Stimulated activated CD8-positive, alpha-beta memory T cell treated with anti-CD3 and anti-CD28 coated beads, Interleukin-15, amount 100 ng/mL, for 24 hours (primary cell): ENCODE measurements at regions not wholly inside any gene's neighbourhood (a gene's known extent, or its start where the extent isn't known, plus 50 kb on each side); places are given as distances from the start of the nearest gene placed in this dataset.
A peak's percentile ranks its signal among the peaks of the same experiment; 100 is the strongest.

ENCODE experiments used
- DNase-seq: peaks from one replicate; pipeline ENCODE4 v3.0.0-alpha.2; 2020; ENCODE audit warnings: low read depth

DNA sequence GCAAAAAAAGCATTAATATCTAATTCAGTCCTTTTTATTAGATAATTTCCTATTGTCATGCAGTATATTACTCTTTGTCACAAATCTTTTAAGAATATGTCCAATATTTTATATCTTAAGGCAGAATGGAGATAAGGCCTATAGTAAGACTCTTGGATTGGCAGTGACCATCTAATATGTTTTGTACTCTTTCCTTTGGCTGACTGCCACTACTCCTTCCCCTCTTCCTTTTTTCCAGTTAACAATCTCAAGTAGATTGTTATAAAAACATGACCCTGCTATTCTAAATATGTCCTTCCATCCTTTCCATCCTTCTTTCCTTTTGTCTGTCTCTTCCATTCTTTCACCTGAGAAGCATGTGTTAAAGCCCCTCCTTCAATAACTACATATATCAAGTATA is 92.8 kb upstream of the TMEM168 start:
- DNase-seq = no peak

DNA sequence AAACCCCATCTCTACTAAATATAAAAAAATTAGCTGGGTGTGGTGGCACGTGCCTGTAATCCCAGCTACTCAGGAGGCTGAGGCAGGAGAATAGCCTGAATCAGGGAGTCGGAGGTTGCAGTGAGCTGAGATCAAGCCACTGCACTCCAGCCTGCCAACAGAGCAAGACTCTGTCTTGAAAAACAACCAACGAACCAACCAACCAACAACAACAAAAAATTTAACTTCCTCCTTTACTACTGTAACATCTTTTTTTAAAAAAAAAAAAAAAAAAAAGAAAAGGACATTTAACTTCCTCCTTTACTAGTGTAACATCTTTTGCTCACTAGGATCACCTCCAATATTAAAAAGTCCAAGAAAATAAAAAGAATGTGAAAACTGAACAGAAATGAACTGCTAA is 92.3 kb upstream of the TMEM168 start:
- no peak for DNase-seq

- DNase-seq = no peak
These were observed 91.8 kb upstream of the TMEM168 start for GRCh38 chr7:112882022-112882421.

DNA sequence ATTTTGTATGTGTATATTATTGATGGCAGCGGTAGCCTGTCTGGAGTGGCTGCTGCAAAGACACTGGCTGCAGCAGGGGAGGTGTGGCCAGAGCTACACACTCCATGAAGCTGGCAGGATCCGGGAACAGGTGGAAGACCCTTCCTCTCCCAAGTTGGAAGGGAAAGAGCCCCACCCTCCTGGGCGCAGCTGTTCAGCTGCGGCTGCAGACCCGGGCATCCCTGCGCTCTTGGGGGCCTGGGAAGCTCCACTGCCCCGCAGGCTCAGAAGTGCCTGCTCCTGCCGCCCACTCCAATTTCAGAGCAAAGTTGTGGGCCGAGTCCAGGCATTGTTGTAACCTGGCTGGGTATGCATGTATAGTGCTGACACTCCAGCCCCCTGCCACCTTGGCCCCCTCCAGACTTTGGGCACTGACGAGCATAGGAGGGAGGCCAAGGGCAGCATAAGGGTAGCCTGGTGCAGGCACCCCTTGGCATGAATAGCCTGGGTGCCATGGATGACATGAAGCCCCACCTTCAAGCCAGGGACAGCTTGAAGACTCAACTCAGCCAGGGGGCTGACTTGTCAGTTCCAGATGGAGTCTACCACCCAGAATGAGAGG is 90.7 kb upstream of the TMEM168 start:
- DNase-seq = no peak

- DNase-seq = no peak
These were observed 87.7 kb upstream of the TMEM168 start for GRCh38 chr7:112877691-112878460.

DNA sequence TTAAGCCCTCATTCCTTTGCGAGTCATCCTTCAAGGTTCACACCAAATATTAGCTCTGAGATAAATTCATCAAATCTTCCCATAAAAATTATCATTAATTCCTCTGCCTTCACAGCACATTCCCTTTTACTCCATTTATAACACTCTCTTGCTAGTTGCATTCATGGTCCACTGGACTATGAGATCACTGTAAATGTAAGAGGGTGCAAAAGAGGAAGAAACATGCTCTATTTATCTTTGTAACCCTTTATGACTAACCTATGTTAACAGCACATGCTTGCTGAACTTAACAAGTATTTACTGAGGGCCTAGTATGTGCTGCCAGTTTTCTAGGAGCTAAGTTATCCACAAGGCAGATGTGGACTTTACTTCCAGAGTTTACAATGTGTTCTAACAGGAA is 86.7 kb upstream of the TMEM168 start:
- DNase-seq = no peak

- DNase-seq = no peak
These were observed 84.7 kb upstream of the TMEM168 start for GRCh38 chr7:112874909-112875308.

DNA sequence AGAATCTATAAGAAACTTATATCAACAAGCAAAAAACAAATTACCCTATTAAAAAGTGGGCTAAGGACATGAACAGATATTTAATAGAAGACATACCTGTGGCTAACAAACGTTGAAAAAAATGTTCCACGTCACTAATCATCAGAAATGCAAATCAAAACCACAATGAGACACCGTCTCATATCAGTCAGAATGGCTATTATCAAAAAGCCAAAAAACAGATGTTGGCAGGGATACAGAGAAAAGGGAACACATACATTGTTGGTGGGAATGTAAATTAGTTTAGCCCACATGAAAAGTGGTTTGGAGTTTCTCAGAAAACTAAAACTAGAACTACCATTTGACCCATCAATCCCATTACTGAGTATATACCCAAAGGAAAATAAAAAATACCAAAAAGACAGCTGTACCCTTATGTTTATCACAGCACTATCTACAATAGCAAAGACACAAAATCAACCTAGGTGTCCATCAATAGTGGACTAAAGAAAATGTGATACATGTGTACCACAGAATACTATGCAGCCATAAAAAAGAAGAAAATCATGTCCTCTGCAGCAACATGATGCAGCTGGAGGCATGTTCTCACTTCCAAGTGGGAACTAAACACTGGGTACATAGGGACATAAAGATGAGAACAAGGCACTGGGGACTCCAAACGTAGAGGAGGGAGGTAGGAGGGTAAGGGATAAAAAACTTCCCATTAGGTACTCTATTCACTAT is 83.8 kb upstream of the TMEM168 start:
- no peak for DNase-seq

DNA sequence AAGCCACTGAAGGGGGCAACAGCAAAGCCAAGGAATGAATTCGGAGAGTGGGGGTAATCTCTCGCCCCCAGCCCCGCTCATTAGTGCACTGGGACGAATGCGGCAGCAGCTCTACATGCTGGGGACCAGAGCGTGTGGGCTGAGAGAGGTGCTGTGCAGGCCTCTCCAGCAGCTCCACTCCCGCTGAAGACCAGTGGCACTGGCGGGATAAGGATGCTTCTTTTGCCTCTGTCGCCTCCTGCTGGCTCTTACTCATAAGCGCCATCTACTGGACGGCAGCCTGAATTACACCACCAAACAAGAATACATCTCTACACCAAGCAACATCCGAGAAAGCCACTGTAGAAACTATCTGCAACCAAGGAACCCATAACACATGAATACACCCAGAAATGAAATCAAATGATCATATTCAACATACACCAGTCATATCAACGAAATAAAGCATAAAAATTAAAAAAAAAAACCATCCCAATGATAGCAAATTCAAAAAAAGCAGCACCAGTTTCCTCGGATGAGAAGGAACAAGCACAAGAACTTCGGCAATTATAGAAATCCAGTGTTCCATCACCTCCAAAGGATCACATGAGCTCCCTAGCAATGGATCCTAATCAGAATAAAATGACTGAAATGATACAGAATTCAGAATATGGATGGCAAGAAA is 79.0 kb upstream of the TMEM168 start:
- DNase-seq = peak; percentile 11

GRCh38 chr7:112868609-112869008 is 78.4 kb upstream of the TMEM168 start:
- no peak for DNase-seq

GRCh38 chr7:112866424-112866823 is 76.2 kb upstream of the TMEM168 start:
- no peak for DNase-seq

- DNase-seq = no peak
These were observed 74.2 kb upstream of the TMEM168 start for GRCh38 chr7:112864380-112864779.

DNA sequence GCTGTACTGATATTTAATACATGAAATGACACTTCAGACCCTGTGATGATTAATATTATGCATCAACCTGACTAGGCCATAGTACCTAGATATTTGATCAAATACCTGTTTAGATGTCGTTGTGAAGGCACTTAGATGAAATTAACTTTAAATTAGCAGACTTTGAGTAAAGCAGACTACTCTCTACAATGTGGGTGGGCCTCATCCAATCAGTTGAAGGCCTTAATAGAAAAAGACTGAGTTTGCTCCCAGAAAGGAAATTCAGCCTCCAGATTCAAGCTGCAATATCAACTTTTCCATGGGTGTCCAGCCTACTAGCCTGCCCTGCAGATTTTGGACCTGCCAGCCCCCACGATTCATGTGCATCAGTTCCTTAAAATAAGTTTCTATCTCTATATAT is 68.6 kb upstream of the TMEM168 start:
- DNase-seq = no peak

DNA sequence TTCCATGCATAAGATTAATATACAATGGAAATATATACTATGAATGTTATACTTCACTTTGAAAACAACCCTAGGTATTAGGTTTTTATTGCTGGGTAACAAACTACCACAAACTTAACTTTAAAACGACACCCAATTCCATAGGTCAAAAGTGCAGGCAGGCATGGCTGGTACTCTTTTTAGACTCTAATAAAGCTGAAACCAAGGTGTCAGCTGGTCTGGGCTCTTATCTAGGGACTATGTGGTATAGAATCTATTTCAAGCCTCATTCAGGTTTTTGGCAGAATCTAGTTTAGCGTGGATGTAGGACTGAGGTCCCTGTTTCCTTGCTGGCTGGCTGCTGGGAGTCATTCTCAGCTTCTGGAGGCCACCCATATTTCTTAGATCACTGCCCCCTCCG is 65.0 kb upstream of the TMEM168 start:
- DNase-seq = no peak

DNA sequence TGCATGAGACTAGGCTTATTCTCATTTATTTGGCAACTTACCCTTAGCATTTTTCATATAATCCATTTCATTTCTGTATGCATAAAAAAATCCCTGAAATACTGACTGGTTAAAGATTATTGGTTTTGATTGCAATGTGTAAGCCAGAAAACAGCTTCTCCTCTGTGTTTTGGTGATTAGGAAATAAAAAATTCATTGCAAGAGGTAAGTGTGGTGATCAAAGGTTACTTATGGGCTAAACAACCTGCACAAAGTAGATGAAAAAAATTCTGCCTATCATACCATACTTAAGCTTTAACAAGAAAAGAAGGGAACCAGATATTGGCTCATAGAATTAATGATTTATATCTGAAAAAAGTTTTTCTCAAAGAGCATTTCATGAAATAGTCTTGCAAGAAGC is 64.0 kb upstream of the TMEM168 start:
- no peak for DNase-seq

DNA sequence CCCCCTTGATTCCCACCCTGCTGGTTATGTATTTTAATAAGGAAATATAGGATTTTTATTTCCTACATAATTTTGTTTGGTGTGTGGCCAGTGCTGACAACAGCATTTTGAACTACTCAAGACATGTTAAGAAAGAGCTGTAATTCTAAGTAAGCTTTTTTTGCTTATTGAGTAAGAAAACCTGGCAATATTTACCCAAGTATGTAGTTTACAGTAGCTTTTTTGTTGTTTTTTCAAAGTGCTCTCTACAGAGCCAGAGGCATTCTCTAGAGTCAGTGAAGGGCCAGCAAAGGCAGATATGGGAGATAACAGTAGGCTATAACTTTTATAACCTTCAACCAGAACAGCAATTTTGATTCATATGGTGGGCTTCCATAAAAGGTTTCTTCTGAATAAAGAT is 63.2 kb upstream of the TMEM168 start:
- DNase-seq = no peak

DNA sequence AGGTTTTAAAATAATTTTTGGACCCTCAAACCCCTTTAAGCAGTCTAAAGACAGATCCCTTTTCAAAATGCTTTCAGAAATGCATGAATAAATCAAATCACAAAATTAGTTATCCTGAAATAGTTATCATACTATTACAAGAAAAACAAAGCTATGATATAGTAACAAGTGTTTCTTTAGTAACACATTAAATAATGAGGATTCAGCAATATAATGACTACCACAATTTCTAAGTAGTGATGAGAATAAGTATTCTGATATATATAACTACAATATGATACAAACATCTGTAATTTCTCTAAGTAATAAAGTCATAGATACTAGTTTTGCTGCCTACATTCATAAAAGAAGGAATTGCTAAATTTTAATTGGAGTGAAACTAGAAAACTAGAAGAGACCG is 53.0 kb upstream of the TMEM168 start:
- DNase-seq = no peak
